ENCODE measurements at regions not wholly inside any gene's neighbourhood (a gene's known extent, or its start where the extent isn't known, plus 50 kb on each side); places are given as distances from the start of the nearest gene placed in this dataset.

- no peak for TF ChIP-seq CTCF (IDR thresholded peaks at IDR 0.05; ENCODE audit: extremely low read depth, missing control alignments)
- DNase-seq (ENCODE audit: low spot score): no peak
Observed at GRCh38 chr12:115362339-115362976, 678.5 kb upstream of the TBX3 start.

- no peak for DNase-seq (ENCODE audit: low spot score)
- TF ChIP-seq CTCF (IDR thresholded peaks at IDR 0.05; ENCODE audit: extremely low read depth, missing control alignments): no peak
Observed at GRCh38 chr12:115357681-115358080, 673.7 kb upstream of the TBX3 start.

- no peak for DNase-seq (ENCODE audit: low spot score)
- no peak for TF ChIP-seq CTCF (IDR thresholded peaks at IDR 0.05; ENCODE audit: extremely low read depth, missing control alignments)
Observed at GRCh38 chr12:115355301-115355700, 671.3 kb upstream of the TBX3 start.

- DNase-seq (ENCODE audit: low spot score): no peak
Observed at GRCh38 chr12:115354007-115354890, 670.3 kb upstream of the TBX3 start.

GRCh38 chr12:115353467-115353866, 669.5 kb upstream of the TBX3 start:
- TF ChIP-seq CTCF (IDR thresholded peaks at IDR 0.05; ENCODE audit: extremely low read depth, missing control alignments): no peak
- no peak for DNase-seq (ENCODE audit: low spot score)

More at GRCh38 chr12:115354007-115354890, 670.3 kb upstream of the TBX3 start:
- TF ChIP-seq CTCF (IDR thresholded peaks at IDR 0.05; ENCODE audit: extremely low read depth, missing control alignments): no peak

DNA sequence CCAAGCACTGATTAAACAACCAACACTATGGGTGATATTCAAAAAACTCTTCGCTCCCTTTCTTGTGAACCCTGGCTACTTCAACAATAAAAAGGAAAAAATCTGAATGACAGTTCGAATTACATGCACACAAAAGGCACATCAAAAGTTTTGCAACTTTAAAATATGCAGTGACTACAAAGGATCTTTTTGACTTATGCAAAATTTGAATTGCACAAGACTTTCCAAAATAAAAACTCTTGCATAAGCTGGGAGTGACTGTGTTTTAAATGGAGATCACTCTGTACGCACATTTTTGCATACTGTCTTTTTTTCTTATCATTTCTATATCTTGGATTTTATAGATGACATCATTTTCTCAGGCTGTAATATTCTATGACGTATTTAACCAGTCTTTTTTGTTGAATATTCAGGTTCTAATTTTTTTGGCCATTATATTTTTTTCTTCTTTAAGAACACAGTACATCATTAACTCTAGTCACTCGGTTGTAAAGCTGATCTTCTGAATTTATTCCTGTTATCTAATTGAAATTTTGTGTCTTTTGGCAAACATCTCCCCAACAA, 667.6 kb upstream of the TBX3 start:
- DNase-seq (ENCODE audit: low spot score): no peak

More for the DNA sequence above, 667.6 kb upstream of the TBX3 start:
- TF ChIP-seq CTCF (IDR thresholded peaks at IDR 0.05; ENCODE audit: extremely low read depth, missing control alignments): no peak

Measured in GM20000 (cell line).